GM23338 (cell line): ENCODE measurements at regions not wholly inside any gene's neighbourhood (a gene's known extent, or its start where the extent isn't known, plus 50 kb on each side); places are given as distances from the start of the nearest gene placed in this dataset.

ENCODE experiments used
- ATAC-seq: fragments of 200-7000 bp; cut with Tn5 transposase; 3 replicates; pipeline ENCODE4 v1.9.1; 2020
- DNase-seq: peaks from one replicate; pipeline ENCODE4 v3.0.0-alpha.2; 2015; ENCODE audit warnings: low spot score
- H2AFZ ChIP-seq: fragments of 200-600 bp; sonication (generic); 2 replicates; pipeline ENCODE4 v1.8.0; 2016; ENCODE audit warnings: antibody characterized with exemption, mild to moderate bottlenecking, moderate library complexity
- H3F3A ChIP-seq: fragments of 200-600 bp; sonication (generic); replicated peaks from 2 replicates; pipeline ENCODE4 v1.8.0; 2017; ENCODE audit warnings: antibody characterized with exemption, mixed run types, low read depth
- H3K27ac ChIP-seq: fragments of 200-600 bp; sonication (generic); 2 replicates; pipeline ENCODE4 v1.6.1; 2016; ENCODE audit warnings: low read depth
- H3K27me3 ChIP-seq: fragments of 200-600 bp; sonication (generic); 2 replicates; pipeline ENCODE4 v1.8.0; 2016; ENCODE audit warnings: mild to moderate bottlenecking, mixed run types, moderate library complexity; ENCODE audit not compliant: insufficient read depth
- H3K36me3 ChIP-seq: fragments of 200-600 bp; sonication (generic); 2 replicates; pipeline ENCODE4 v1.8.0; 2016; ENCODE audit warnings: mild to moderate bottlenecking; ENCODE audit not compliant: insufficient read depth
- H3K4me1 ChIP-seq: fragments of 200-600 bp; sonication (generic); 2 replicates; pipeline ENCODE4 v1.8.0; 2016; ENCODE audit warnings: mild to moderate bottlenecking, moderate library complexity; ENCODE audit not compliant: insufficient read depth
- H3K4me2 ChIP-seq: fragments of 200-600 bp; sonication (generic); 2 replicates; pipeline ENCODE4 v1.7.1; 2017; ENCODE audit warnings: mixed run types
- H3K4me3 ChIP-seq: fragments of 200-600 bp; sonication (generic); 2 replicates; pipeline ENCODE4 v1.6.1; 2016; ENCODE audit warnings: mixed run types
- H3K79me2 ChIP-seq: fragments of 200-600 bp; sonication (generic); replicated peaks from 2 replicates; pipeline ENCODE4 v1.8.0; 2017; ENCODE audit warnings: mild to moderate bottlenecking; ENCODE audit not compliant: insufficient read depth
- H3K9me2 ChIP-seq: fragments of 200-600 bp; sonication (generic); 2 replicates; pipeline ENCODE4 v1.8.0; 2017; ENCODE audit not compliant: insufficient read depth
- H4K20me1 ChIP-seq: fragments of 200-600 bp; sonication (generic); replicated peaks from 2 replicates; pipeline ENCODE4 v1.8.0; 2017; ENCODE audit warnings: mild to moderate bottlenecking; ENCODE audit not compliant: insufficient read depth
- H3K27ac Mint-ChIP-seq: 2 replicates; pipeline ENCODE4 v1.8.0; 2020; ENCODE audit warnings: inconsistent platforms, mild to moderate bottlenecking, moderate library complexity, mixed read lengths
- H3K27me3 Mint-ChIP-seq: 3 replicates; pipeline ENCODE4 v1.8.0; 2022; ENCODE audit warnings: low read depth, mild to moderate bottlenecking, moderate library complexity, mixed read lengths, inconsistent platforms; ENCODE audit not compliant: insufficient read depth, poor library complexity
- H3K36me3 Mint-ChIP-seq: 3 replicates; pipeline ENCODE4 v1.8.0; 2021; ENCODE audit warnings: low read depth, mild to moderate bottlenecking, inconsistent platforms, moderate library complexity, mixed read lengths
- H3K4me1 Mint-ChIP-seq: 3 replicates; pipeline ENCODE4 v1.8.0; 2020; ENCODE audit warnings: mild to moderate bottlenecking, inconsistent platforms, mixed read lengths
- H3K4me3 Mint-ChIP-seq: 3 replicates; pipeline ENCODE4 v1.8.0; 2021; ENCODE audit warnings: moderate library complexity, mild to moderate bottlenecking, inconsistent platforms, mixed read lengths
- H3K9me3 Mint-ChIP-seq: 3 replicates; pipeline ENCODE4 v1.8.0; 2020; ENCODE audit warnings: moderate library complexity, mild to moderate bottlenecking, inconsistent platforms, mixed read lengths
- CREB1 ChIP-seq: fragments of 250-450 bp; sonication (Bioruptor Pico); IDR thresholded peaks from 2 replicates; pipeline ENCODE4 v1.5.0; 2020; ENCODE audit warnings: low read depth, mild to moderate bottlenecking, moderate library complexity
- CTCF ChIP-seq, 2 experiments: fragments of 200-600 bp in 1 of 2; sonication (generic) in 1 of 2; conservative IDR thresholded peaks; 2 replicates each; pipeline versions ENCODE4 v1.5.1 to v1.6.1; 2016 to 2017; ENCODE audit warnings: antibody characterized with exemption in 2 of 2, low read depth in 2 of 2, mild to moderate bottlenecking in 2 of 2, moderate library complexity in 1 of 2
- ETS1 ChIP-seq: IDR thresholded peaks from 2 replicates; pipeline ENCODE4 v1.6.1; 2016; ENCODE audit warnings: antibody characterized with exemption
- EZH2 ChIP-seq: fragments of 200-600 bp; sonication (generic); IDR thresholded peaks from one replicate; pipeline ENCODE4 v1.8.0; 2017; ENCODE audit warnings: antibody characterized with exemption, mild to moderate bottlenecking, low read depth; ENCODE audit not compliant: unreplicated experiment
- EZH2phosphoT487 ChIP-seq: fragments of 200-600 bp; sonication (generic); IDR thresholded peaks from one replicate; pipeline ENCODE4 v1.8.1; 2018; ENCODE audit warnings: antibody characterized with exemption; ENCODE audit not compliant: unreplicated experiment
- JUNB ChIP-seq: IDR thresholded peaks from one replicate; pipeline ENCODE4 v1.6.1; 2016; ENCODE audit warnings: antibody characterized with exemption; ENCODE audit not compliant: unreplicated experiment
- NANOG ChIP-seq: IDR thresholded peaks from 2 replicates; pipeline ENCODE4 v1.6.1; 2016; ENCODE audit warnings: antibody characterized with exemption, borderline replicate concordance
- POLR2AphosphoS5 ChIP-seq: IDR thresholded peaks from 2 replicates; pipeline ENCODE4 v1.6.1; 2016; ENCODE audit warnings: antibody characterized with exemption, low read depth
- REST ChIP-seq: IDR thresholded peaks from one replicate; pipeline ENCODE4 v1.6.1; 2018; ENCODE audit warnings: antibody characterized with exemption; ENCODE audit not compliant: unreplicated experiment
- STAT1 ChIP-seq: IDR thresholded peaks from one replicate; pipeline ENCODE4 v1.6.1; 2016; ENCODE audit warnings: antibody characterized with exemption; ENCODE audit not compliant: unreplicated experiment
- ZNF114 ChIP-seq: fragments of 250-450 bp; sonication (Bioruptor Pico); IDR thresholded peaks from 2 replicates; pipeline ENCODE4 v1.5.0; 2020; ENCODE audit warnings: mild to moderate bottlenecking, moderate library complexity
- ZNF331 ChIP-seq: fragments of 250-450 bp; sonication (Bioruptor Pico); IDR thresholded peaks from 2 replicates; pipeline ENCODE4 v1.5.0; 2020; ENCODE audit warnings: low read depth, mild to moderate bottlenecking, moderate library complexity
- ZNF462 ChIP-seq: fragments of 250-450 bp; sonication (Bioruptor Pico); IDR thresholded peaks from 2 replicates; pipeline ENCODE4 v1.5.0; 2020; ENCODE audit warnings: mild to moderate bottlenecking, moderate library complexity

- no peaks in the 10 kb centered on the region for H4K20me1 ChIP-seq
- H3K36me3 ChIP-seq, result no peaks in the 10 kb centered on the region
- H3K4me3 ChIP-seq, result no peak overlapping the region
- no peaks in the 10 kb centered on the region for H3K27me3 ChIP-seq
- H3K9me2 ChIP-seq, result peaks cover 11% of the 10 kb centered on the region
- Mint-ChIP-seq H3K27ac (no peak overlapping the region), H3K4me3 (no peak overlapping the region), H3K9me3 (no peaks in the 10 kb centered on the region; the same call in 1 of the 3 replicates), H3K27me3 (no peaks in the 10 kb centered on the region), H3K36me3 (no peaks in the 10 kb centered on the region), H3K4me1 (peaks cover 4% of the 10 kb centered on the region; the same call in 2 of the 3 replicates)
- H3K4me1 ChIP-seq, result no peaks in the 10 kb centered on the region
- H2AFZ ChIP-seq, result no peak overlapping the region
- H3K4me2 ChIP-seq, result no peak overlapping the region
- ATAC-seq, result no peak
- no peak for DNase-seq
- no peaks in the 10 kb centered on the region for H3K79me2 ChIP-seq
- no peak overlapping the region for H3K27ac ChIP-seq
- H3F3A ChIP-seq, result no peaks in the 10 kb centered on the region
- TF ChIP-seq ETS1 (no peak), ZNF462 (CRISPR knock-in tag) (no peak), JUNB (no peak), EZH2phosphoT487 (no peak), ZNF331 (no peak), EZH2 (no peak), ZNF114 (CRISPR knock-in tag) (no peak), CREB1 (CRISPR knock-in tag) (no peak), POLR2AphosphoS5 (no peak), STAT1 (no peak), REST (no peak), CTCF (conservative IDR thresholded peaks at IDR 0.05; ENCODE audit: low read depth in 2 of 2) (no peak), NANOG (no peak)
These were observed 75.9 kb downstream of the NMUR2 start for GRCh38 chr5:152329207-152329606.
